OCI-LY7 (cell line): ENCODE measurements at regions not wholly inside any gene's neighbourhood (a gene's known extent, or its start where the extent isn't known, plus 50 kb on each side); places are given as distances from the start of the nearest gene placed in this dataset.
"Not testable (repeated sequence)": the region's sequence is repeated elsewhere in the genome, so short reads cannot be mapped to it uniquely, and the experiment has no call there.

Source experiments
- BruUV-seq: library from RNA; stranded (reverse); fragments of 400-500 nt; replicated peaks from 2 replicates; lab custom pipeline; 2021; lab: Mats Ljungman, UMichigan
- CTCF ChIA-PET: fragments of 300-600 bp; sonication (Branson Sonifier 250); formaldehyde crosslinking; loops from one replicate; lab custom pipeline; 2022; ENCODE audit warnings: antibody characterized with exemption; ENCODE audit not compliant: unreplicated experiment; lab: Charles Lee
- POLR2A ChIA-PET: fragments of 300-600 bp; sonication (Branson Sonifier 250); formaldehyde crosslinking; loops from one replicate; lab custom pipeline; 2022; ENCODE audit warnings: antibody characterized with exemption; lab: Charles Lee
- DNase-seq: peaks from one replicate; pipeline ENCODE4 v3.0.0-alpha.2; 2015; ENCODE audit warnings: low spot score
- H2AFZ ChIP-seq: fragments of 200-600 bp; sonication (generic), shearing (Covaris generic); 2 replicates; pipeline ENCODE4 v1.6.1; 2014; ENCODE audit warnings: mild to moderate bottlenecking, antibody characterized with exemption, low read length, moderate library complexity
- H3K27ac ChIP-seq: fragments of 200-600 bp; sonication (generic); 2 replicates; pipeline ENCODE4 v1.5.1; 2014; ENCODE audit warnings: mixed run types, low read depth, mild to moderate bottlenecking, moderate library complexity, low read length, inconsistent platforms; ENCODE audit not compliant: poor library complexity, severe bottlenecking
- H3K36me3 ChIP-seq: fragments of 200-600 bp; sonication (generic); 2 replicates; pipeline ENCODE4 v1.6.1; 2014; ENCODE audit warnings: mild to moderate bottlenecking, antibody characterized with exemption, low read length, moderate library complexity, mixed read lengths; ENCODE audit not compliant: insufficient read depth
- H3K4me1 ChIP-seq: fragments of 200-600 bp; sonication (generic); 2 replicates; pipeline ENCODE4 v1.5.1; 2014; ENCODE audit warnings: mild to moderate bottlenecking, low read length; ENCODE audit not compliant: insufficient read depth, poor library complexity, severe bottlenecking
- H3K4me2 ChIP-seq: fragments of 200-600 bp; sonication (generic); 2 replicates; pipeline ENCODE4 v1.6.1; 2014; ENCODE audit warnings: mild to moderate bottlenecking, low read length
- H3K4me3 ChIP-seq: fragments of 200-600 bp; sonication (generic); 2 replicates; pipeline ENCODE4 v1.5.1; 2014; ENCODE audit warnings: mild to moderate bottlenecking, low read depth, low read length; ENCODE audit not compliant: poor library complexity, severe bottlenecking
- H3K79me2 ChIP-seq: fragments of 200-600 bp; sonication (generic); 2 replicates; pipeline ENCODE4 v1.6.1; 2016; ENCODE audit warnings: low read depth, mild to moderate bottlenecking, low read length, moderate library complexity, mixed read lengths; ENCODE audit not compliant: insufficient read depth
- H3K9me2 ChIP-seq: fragments of 200-600 bp; sonication (generic); 2 replicates; pipeline ENCODE4 v1.6.1; 2016; ENCODE audit warnings: mild to moderate bottlenecking, low read length, mixed read lengths; ENCODE audit not compliant: insufficient read depth
- H3K9me3 ChIP-seq: fragments of 200-600 bp; sonication (generic); 2 replicates; pipeline ENCODE4 v1.6.1; 2014; ENCODE audit warnings: mild to moderate bottlenecking, mixed run types, low read length, mixed read lengths
- H4K20me1 ChIP-seq: fragments of 200-600 bp; sonication (generic); 2 replicates; pipeline ENCODE4 v1.6.1; 2014; ENCODE audit warnings: mild to moderate bottlenecking, antibody characterized with exemption, low read length, moderate library complexity, mixed read lengths; ENCODE audit not compliant: insufficient read depth
- EZH2phosphoT487 ChIP-seq: fragments of 200-600 bp; sonication (generic); IDR thresholded peaks from 2 replicates; pipeline ENCODE4 v1.6.1; 2018; ENCODE audit warnings: low read depth, borderline replicate concordance, mild to moderate bottlenecking, mixed run types, antibody characterized with exemption, low read length, moderate library complexity, mixed read lengths
- intact Hi-C: fragments of 100-400 bp; cut with micrococcal nuclease; formaldehyde crosslinking; loops from one replicate; pipeline ENCODE4 v1.10.0; 2022; ENCODE audit not compliant: unreplicated experiment
- TF ChIP-seq, protein P1 (sequence below): fragments of 200-600 bp; sonication (generic); conservative IDR thresholded peaks from 2 replicates; pipeline ENCODE4 v1.5.1; 2014; ENCODE audit warnings: mild to moderate bottlenecking, antibody characterized with exemption, low read length, moderate library complexity, mixed read lengths

DNA sequence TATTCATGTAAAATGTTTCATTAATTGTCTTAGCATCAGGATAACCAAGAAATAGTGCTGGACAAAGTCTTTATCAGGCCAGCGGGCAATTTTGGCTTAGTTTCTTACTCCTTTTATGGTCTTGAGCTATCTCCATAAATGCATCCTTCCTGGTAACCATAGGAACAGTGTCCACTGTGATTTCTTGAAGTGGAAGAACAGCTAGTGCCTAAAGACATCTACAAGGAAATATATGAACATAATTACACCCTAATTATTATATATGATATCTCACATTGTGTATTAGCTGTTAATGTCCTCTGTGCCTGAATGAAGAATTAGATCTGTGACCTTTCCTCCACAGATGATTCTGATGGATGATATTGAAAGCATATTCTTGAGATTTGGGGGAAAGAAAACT is 286.7 kb upstream of the ATXN7L3B start:
- POLR2A ChIA-PET: interaction anchor here (0.6 kb wide), 1 partner anchor 931 kb away, joined by 3 read pairs; no protein-coding TSS in a partner anchor
- Histone ChIP-seq H3K4me1 (no peaks in the 10 kb centered on the region), H3K79me2 (no peaks in the 10 kb centered on the region), H3K4me3 (no peak overlapping the region), H3K9me2 (no peaks in the 10 kb centered on the region), H3K4me2 (no peak overlapping the region), H3K27ac (no peak overlapping the region), H3K36me3 (no peaks in the 10 kb centered on the region), H4K20me1 (no peaks in the 10 kb centered on the region), H2AFZ (no peak overlapping the region), H3K9me3 (no peaks in the 10 kb centered on the region)
- no peak for TF ChIP-seq EZH2phosphoT487
- TF ChIP-seq, protein P1, sequence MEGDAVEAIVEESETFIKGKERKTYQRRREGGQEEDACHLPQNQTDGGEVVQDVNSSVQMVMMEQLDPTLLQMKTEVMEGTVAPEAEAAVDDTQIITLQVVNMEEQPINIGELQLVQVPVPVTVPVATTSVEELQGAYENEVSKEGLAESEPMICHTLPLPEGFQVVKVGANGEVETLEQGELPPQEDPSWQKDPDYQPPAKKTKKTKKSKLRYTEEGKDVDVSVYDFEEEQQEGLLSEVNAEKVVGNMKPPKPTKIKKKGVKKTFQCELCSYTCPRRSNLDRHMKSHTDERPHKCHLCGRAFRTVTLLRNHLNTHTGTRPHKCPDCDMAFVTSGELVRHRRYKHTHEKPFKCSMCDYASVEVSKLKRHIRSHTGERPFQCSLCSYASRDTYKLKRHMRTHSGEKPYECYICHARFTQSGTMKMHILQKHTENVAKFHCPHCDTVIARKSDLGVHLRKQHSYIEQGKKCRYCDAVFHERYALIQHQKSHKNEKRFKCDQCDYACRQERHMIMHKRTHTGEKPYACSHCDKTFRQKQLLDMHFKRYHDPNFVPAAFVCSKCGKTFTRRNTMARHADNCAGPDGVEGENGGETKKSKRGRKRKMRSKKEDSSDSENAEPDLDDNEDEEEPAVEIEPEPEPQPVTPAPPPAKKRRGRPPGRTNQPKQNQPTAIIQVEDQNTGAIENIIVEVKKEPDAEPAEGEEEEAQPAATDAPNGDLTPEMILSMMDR: no peak
- CTCF ChIA-PET: no interaction called here
- no peak for DNase-seq
- no TSS peak for BruUV-seq
- intact Hi-C loops: no loop called here

DNA sequence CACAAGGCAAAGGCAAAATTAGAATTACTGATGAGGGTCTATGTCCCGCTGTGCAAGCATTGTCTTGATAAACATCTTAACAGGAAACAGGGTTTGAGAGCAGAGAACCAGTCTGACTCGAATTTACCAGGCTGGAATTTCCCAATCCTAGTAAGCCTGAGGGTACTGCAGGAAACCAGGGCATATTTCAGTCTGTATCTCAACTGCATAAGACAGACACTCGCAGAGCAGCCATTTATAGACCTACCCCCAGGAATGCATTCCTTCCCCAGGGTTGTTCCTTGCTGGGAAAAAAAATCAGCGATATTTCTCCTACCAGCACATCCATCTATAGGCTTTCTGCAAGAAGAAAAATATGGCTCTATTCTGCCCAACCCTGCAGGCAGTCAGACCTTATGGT is 283.8 kb upstream of the ATXN7L3B start:
- H3K27ac ChIP-seq, H3K36me3 ChIP-seq, H3K4me3 ChIP-seq, BruUV-seq, H3K9me3 ChIP-seq, intact Hi-C loops, H3K9me2 ChIP-seq, CTCF ChIA-PET, H4K20me1 ChIP-seq, H3K79me2 ChIP-seq, H3K4me2 ChIP-seq, DNase-seq, H2AFZ ChIP-seq, POLR2A ChIA-PET, H3K4me1 ChIP-seq: not testable (repeated sequence)

DNA sequence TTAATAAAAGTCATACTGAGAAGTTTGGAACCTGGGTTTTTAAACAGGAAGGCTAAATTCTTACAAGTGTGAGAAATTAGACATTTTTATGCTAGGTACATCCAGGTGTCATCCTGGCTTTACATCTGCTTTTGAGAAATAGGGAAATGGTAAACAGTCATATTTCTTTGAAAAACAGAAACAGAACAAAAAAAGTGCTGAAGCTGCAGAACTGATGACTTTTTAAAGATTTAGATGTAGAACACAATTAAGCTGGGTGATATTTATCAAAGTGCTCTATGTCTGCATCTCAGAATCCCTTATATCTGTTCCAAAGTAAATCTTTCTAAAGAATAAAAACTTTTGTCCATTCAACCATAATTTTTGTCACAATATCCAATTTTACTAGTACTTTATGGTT is 282.9 kb upstream of the ATXN7L3B start:
- H3K4me2 ChIP-seq: no peak overlapping the region
- CTCF ChIA-PET: no interaction called here

More for the DNA sequence above, 282.9 kb upstream of the ATXN7L3B start:
- H3K9me2 ChIP-seq: no peaks in the 10 kb centered on the region
- no peaks in the 10 kb centered on the region for H3K4me1 ChIP-seq
- no peaks in the 10 kb centered on the region for H3K79me2 ChIP-seq
- H4K20me1 ChIP-seq: no peaks in the 10 kb centered on the region
- intact Hi-C loops: no loop called here
- no peak overlapping the region for H3K27ac ChIP-seq
- BruUV-seq: no TSS peak
- POLR2A ChIA-PET: no interaction called here
- no peak overlapping the region for H3K4me3 ChIP-seq
- no peaks in the 10 kb centered on the region for H3K9me3 ChIP-seq
- no peaks in the 10 kb centered on the region for H3K36me3 ChIP-seq
- DNase-seq: no peak
- H2AFZ ChIP-seq: no peak overlapping the region
- TF ChIP-seq EZH2phosphoT487: no peak
- TF ChIP-seq, protein P1: no peak
